Lung (tissue), 11 donors: ENCODE measurements at regions not wholly inside any gene's neighbourhood (a gene's known extent, or its start where the extent isn't known, plus 50 kb on each side); places are given as distances from the start of the nearest gene placed in this dataset.
A peak's percentile ranks its signal among the peaks of the same experiment; 100 is the strongest.

Experiments
- ATAC-seq: fragments of 200-7000 bp; cut with Tn5 transposase; one replicate; pipeline ENCODE4 v1.9.1; 2020; ENCODE audit warnings: moderate number of reproducible peaks; ENCODE audit not compliant: insufficient read depth, low FRiP score
- DNase-seq, 3 donors: peaks; one replicate each; pipeline ENCODE4 v3.0.0-alpha.2; 2013 to 2017
- H3K27ac ChIP-seq, 2 donors: one replicate each; pipeline ENCODE4 v1.5.1; 2013; ENCODE audit warnings: mild to moderate bottlenecking in 2 of 2, moderate library complexity in 2 of 2, control low read depth in 1 of 2, inconsistent platforms in 1 of 2, low read depth in 1 of 2, low read length in 1 of 2
- H3K27me3 ChIP-seq, 3 donors: one replicate each; pipeline ENCODE4 v1.5.1; 2013; ENCODE audit warnings: low read length in 2 of 3; ENCODE audit not compliant: control insufficient read depth in 3 of 3, insufficient read depth in 3 of 3
- H3K36me3 ChIP-seq, 4 donors: one replicate each; pipeline ENCODE4 v1.5.1; 2013; ENCODE audit warnings: low read length in 4 of 4, mild to moderate bottlenecking in 1 of 4, moderate library complexity in 1 of 4; ENCODE audit not compliant: control insufficient read depth in 4 of 4, insufficient read depth in 4 of 4
- H3K4me1 ChIP-seq, 5 donors: one replicate each; pipeline ENCODE4 v1.5.1; 2013; ENCODE audit warnings: low read length in 5 of 5, mild to moderate bottlenecking in 2 of 5, moderate library complexity in 1 of 5; ENCODE audit not compliant: control insufficient read depth in 5 of 5, insufficient read depth in 5 of 5
- H3K4me3 ChIP-seq: one replicate; pipeline ENCODE4 v1.5.1; 2013; ENCODE audit warnings: mild to moderate bottlenecking, control low read depth, moderate library complexity
- H3K9ac ChIP-seq, 2 donors: one replicate each; pipeline ENCODE4 v1.5.1; 2013; ENCODE audit warnings: low read length in 2 of 2, control low read depth in 1 of 2; ENCODE audit not compliant: insufficient read depth in 1 of 2
- H3K9me3 ChIP-seq, 4 donors: one replicate each; pipeline ENCODE4 v1.5.1; 2013; ENCODE audit warnings: low read length in 3 of 4, mild to moderate bottlenecking in 1 of 4, moderate library complexity in 1 of 4; ENCODE audit not compliant: control insufficient read depth in 4 of 4, insufficient read depth in 3 of 4
- CTCF ChIP-seq: IDR thresholded peaks from 2 replicates; pipeline ENCODE4 v1.5.1; 2012; ENCODE audit warnings: mild to moderate bottlenecking; ENCODE audit errors: control extremely low read depth, extremely low read depth
- WGBS, 2 donors: extraction: QIAGEN DNeasy Blood & Tissue Kit; methylation state at CpG; one replicate each; pipeline ENCODE4 v1.1.7; 2013; 5-methylcytosine and 5-hydroxymethylcytosine counted together
- donor health status: control.
- donor health status: control.
- donor health status: Bipolar disorder and iron deficiency.
- donor health status: healthy.
- donor health status: DM: yes; HTN: yes; CAD: no.

GRCh38 chr9:135220601-135221575 lies 133.4 kb downstream of the OLFM1 start:
- H3K27me3 ChIP-seq: peaks cover 0 to 5% (median 3%) of the 10 kb centered on the region in 3 donors
- ATAC-seq: no peak
- H3K4me3 ChIP-seq: no peak overlapping the region
- no peak for DNase-seq
- 83 to 88% methylated on average over 28 of the region's 28 CpGs for WGBS, 2 donors
- TF ChIP-seq CTCF: no peak
- H3K36me3 ChIP-seq: no peaks in the 10 kb centered on the region
- no peak overlapping the region for H3K9ac ChIP-seq
- peaks cover 0 to 36% (median 7%) of the 10 kb centered on the region in 5 donors for H3K4me1 ChIP-seq
- peaks cover 0 to 2% (median under 1%) of the 10 kb centered on the region in 4 donors for H3K9me3 ChIP-seq
- no peak overlapping the region for H3K27ac ChIP-seq

- no peak overlapping the region for H3K9ac ChIP-seq
- no peak overlapping the region for H3K27ac ChIP-seq
- DNase-seq: no peak
- peaks cover 0 to 2% (median under 1%) of the 10 kb centered on the region in 4 donors for H3K9me3 ChIP-seq
- no peak for ATAC-seq
- no peak overlapping the region for H3K4me3 ChIP-seq
- H3K4me1 ChIP-seq: peaks cover 0 to 29% (median 3%) of the 10 kb centered on the region in 5 donors
- no peaks in the 10 kb centered on the region for H3K36me3 ChIP-seq
- peaks cover 0 to 5% (median 3%) of the 10 kb centered on the region in 3 donors for H3K27me3 ChIP-seq
- TF ChIP-seq CTCF: no peak
- WGBS, 2 donors: 68 to 86% methylated on average over 9 of the region's 9 CpGs
These were observed 134.1 kb downstream of the OLFM1 start for GRCh38 chr9:135221576-135221950.

- H3K27ac ChIP-seq: no peak overlapping the region
- no peaks in the 10 kb centered on the region for H3K36me3 ChIP-seq
- peaks cover 0 to 5% (median 3%) of the 10 kb centered on the region in 3 donors for H3K27me3 ChIP-seq
- peaks cover 0 to 2% (median under 1%) of the 10 kb centered on the region in 4 donors for H3K9me3 ChIP-seq
- 62 to 65% methylated on average over 16 of the region's 16 CpGs for WGBS, 2 donors
- no peak for TF ChIP-seq CTCF
- peak in 1 of 3 donors; percentile 14 for DNase-seq
- peaks cover 0 to 24% (median 3%) of the 10 kb centered on the region in 5 donors for H3K4me1 ChIP-seq
- no peak for ATAC-seq
- H3K4me3 ChIP-seq: no peak overlapping the region
- no peak overlapping the region for H3K9ac ChIP-seq
These were observed 134.6 kb downstream of the OLFM1 start for GRCh38 chr9:135221951-135222631.
